HG02885 (cell line): ENCODE measurements at regions not wholly inside any gene's neighbourhood (a gene's known extent, or its start where the extent isn't known, plus 50 kb on each side); places are given as distances from the start of the nearest gene placed in this dataset.

Source experiments
- ATAC-seq: cut with Tn5 transposase; IDR thresholded peaks from one replicate; pipeline ENCODE4 v1.9.1; 2021; ENCODE audit warnings: mild to moderate bottlenecking; ENCODE audit not compliant: unreplicated experiment, poor library complexity

- no peak for ATAC-seq
These were observed 132.8 kb upstream of the SHB start for GRCh38 chr9:38201844-38202243.

DNA sequence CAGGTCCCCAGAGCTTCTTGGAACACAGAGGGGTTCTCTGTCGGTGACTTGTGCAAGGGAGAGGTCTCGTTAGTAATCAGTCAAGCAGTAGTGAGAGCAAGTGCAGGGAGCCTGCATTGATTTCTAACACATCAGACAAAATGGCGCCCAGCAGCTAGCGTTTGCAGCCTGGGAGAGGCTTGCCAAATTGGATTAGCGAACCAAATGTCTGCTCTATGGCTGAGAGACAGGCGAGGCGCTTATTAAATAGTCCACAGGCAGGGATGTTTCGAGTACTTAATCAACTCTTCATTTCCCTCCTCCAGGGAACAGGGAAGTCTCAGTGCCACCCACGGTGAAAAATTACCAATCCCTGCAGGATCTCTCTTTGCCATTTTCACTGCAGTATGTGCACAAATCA is 131.4 kb upstream of the SHB start:
- no peak for ATAC-seq

- ATAC-seq = no peak
These were observed 129.1 kb upstream of the SHB start for GRCh38 chr9:38198140-38198539.

DNA sequence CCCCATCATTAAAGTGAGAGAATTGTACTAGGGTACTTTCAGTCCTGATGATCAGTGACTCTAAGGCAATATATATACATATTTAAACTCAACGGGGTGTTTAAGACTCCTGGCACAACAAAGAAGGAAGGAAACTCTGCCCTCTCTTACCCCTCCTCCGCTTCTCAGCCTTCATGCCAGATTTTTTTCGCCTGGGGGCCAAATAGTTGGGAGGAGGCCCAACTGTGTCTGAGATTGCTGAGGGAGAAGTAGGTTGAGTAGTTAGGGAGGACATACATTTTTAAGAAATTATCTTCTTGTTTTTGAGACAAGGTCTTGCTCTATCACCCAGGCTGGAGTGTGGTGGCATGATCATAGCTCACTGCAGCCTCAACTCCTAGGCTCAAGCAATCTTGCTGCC is 127.7 kb upstream of the SHB start:
- no peak for ATAC-seq

DNA sequence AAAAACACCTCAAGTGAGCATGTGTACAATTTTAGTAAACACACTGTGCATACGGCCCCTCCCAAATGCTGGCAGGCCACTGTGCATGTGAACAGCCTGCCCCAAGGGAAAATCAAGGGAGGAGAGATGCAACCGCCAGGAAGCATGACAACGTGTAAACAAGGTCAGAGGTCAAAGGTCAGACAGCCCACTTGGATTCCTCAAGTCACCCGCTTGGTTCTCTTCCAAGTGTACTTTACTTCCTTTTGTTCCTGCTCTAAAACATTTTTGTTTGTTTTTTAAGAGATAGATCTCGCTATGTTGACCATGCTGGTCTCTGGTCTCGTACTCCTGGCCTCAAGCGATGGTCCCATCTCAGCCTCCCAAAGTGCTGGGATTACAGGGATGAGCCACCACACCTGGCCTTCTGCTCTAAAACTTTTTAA is 126.7 kb upstream of the SHB start:
- no peak for ATAC-seq

DNA sequence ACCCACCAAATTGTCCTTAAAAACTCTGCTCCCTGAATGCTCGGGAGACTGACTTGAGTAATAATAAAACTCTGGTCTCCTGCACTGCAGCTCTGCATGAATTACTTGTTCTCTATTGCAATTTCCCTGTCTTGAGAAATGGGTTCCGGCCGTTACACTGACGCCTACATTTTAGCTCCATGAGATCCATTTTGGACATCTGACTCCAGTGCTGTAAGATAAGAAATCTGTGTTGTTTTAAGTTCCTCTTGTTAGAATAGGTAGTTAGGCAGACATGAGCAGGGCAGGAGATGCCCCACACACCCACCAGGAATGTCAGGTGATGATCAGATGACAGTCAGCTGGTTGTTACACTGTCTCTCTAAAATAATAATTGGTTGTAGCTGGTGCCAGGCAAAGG is 125.8 kb upstream of the SHB start:
- ATAC-seq = no peak

- no peak for ATAC-seq
These were observed 123.8 kb upstream of the SHB start for GRCh38 chr9:38192731-38193265.

GRCh38 chr9:38186404-38187115 is 117.5 kb upstream of the SHB start:
- ATAC-seq = no peak

DNA sequence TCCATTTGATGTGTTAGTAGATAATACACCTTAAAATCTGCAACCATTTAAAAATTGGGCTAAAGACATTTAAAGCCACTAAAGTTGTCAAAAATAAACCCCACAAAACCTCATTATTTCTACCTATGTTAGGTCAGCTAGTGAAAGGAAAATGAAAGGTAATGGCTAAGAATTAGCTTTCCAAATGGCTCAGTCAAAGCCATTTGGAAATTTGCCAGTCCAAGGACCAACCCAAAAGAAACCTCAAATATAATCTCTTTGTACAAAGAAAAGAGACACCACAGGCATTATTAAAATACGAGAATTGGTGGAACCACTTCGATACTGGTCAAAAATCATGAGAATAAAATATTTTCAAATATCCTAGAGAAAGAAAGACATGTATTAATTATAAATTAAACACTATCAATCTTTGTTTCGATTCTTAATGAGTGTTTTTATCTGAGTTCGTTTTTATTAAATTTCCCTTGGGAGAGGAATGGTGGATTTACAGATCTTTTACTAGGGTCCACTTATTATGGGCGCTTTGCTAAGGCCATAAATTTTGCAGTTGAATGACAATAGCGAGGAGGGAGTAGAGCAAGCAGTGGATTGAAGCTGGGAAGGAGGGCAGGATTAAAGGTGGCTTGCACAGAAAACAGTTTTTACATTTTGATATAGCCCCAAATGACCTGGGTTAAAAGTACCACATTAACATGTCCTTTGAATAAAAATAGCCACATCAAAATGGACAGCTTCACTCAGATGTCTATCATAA is 116.8 kb upstream of the SHB start:
- ATAC-seq = no peak

DNA sequence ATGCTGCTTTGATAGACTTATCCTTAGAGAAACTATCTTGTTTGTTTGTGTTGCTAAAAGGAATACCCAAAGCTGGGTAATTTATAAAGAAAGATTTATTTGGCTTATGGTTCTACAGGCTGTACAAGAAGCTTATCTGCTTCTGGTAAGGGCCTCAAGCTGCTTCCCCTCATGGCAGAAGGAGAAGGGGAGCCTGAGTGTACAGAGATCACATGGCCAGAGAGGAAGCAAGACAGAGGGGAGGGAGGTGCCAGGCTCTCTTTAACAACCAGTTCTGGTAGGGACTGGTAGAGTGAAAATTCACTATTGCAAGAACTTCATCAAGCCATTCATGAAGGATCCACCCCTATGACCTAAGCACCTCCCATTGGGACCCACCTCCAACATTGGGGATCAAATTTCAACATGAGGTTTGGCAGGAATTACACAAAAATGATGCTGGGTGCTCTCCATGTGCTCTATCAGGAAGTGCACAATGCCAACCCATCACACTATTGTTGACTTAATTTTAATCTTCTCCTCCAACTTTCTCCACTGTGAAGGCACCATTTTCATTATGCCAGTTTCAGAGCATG is 115.1 kb upstream of the SHB start:
- ATAC-seq = no peak

GRCh38 chr9:38182321-38182720 is 113.3 kb upstream of the SHB start:
- peak; percentile 39 for ATAC-seq

GRCh38 chr9:38181866-38182265 is 112.8 kb upstream of the SHB start:
- ATAC-seq = peak; percentile 7

GRCh38 chr9:38181232-38181631 is 112.2 kb upstream of the SHB start:
- no peak for ATAC-seq

GRCh38 chr9:38180656-38181055 is 111.6 kb upstream of the SHB start:
- ATAC-seq = no peak

DNA sequence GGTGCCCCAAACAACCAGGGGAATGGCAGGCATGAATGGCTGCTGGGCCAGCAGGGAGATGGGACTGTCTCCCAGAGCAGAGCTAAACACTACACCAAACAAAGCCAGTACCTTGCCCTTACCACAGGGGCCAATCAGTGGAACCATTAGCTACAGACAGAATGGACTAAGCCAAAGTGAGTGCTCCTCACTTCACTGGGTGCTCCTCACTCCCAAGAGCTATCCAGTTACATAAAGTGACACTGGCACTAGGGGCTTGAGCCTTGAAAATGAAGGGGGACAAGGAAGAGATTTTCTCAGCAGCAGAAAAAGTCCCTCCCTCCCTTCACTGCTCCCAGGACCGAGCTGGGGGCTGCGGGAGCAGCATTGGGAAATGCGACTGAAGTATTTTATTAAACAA is 110.9 kb upstream of the SHB start:
- no peak for ATAC-seq

GRCh38 chr9:38178237-38178636 is 109.2 kb upstream of the SHB start:
- ATAC-seq = no peak

DNA sequence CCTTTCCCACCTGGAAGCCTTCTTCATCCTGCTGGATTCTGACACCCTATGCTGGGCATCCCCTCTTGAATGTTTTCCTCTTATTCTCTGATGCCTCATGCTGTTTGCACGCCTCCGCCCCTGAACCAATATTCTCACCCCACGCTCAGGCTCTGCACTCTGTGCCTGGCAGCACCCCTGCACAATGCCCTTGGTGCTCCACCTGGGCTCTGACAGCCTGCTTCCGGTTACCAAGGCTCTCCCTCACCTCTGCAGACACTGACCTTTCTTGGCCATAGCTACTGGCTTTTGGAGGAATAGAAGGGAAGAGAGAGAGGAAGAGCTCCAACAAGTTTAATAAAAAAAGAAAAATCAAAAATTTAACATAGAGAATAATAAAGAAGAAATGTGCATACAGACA is 108.7 kb upstream of the SHB start:
- no peak for ATAC-seq

DNA sequence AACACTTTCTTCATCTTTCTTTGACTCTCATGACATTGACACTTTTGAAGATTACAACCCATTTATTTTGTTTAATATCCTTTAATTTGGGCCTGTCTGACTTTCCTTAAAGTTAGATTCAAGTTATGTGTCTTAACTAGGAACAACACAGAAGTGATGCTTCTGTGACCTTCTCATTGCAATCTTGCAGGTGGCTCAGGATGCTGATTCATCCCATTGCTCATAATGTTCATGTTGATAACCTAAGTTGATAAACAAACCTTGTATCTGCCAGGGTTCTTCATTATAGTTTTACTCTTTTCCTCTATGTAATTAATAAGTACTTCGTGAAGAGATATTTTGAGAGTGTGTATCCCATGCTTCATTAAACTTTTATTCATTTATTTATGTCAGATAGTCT is 107.2 kb upstream of the SHB start:
- ATAC-seq = no peak

- no peak for ATAC-seq
These were observed 106.4 kb upstream of the SHB start for GRCh38 chr9:38175423-38175822.

- ATAC-seq = no peak
These were observed 103.6 kb upstream of the SHB start for GRCh38 chr9:38172586-38172985.

DNA sequence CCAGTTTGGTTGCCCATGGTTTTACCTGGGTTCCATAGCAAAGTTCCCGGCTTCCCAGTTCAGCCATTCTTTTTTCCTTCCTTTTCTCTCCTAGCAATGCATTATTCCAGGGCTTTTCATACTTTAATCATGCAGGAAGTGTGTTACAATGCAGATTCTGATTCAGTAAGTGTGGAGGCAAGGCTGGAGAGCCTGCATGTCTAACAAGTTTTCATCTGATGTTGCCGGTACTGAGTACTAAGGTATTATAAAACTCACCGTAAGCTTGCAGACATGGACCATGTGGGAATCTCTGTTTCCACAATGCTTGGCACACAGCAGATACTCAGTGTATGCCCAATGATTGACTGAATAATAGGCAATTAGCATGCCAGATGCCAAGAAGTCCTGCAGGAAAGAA is 102.9 kb upstream of the SHB start:
- ATAC-seq = no peak

GRCh38 chr9:38171538-38171884 is 102.5 kb upstream of the SHB start:
- ATAC-seq = no peak
